Neural cell (in vitro differentiated cells): ENCODE measurements at regions not wholly inside any gene's neighbourhood (a gene's known extent, or its start where the extent isn't known, plus 50 kb on each side); places are given as distances from the start of the nearest gene placed in this dataset.

Source experiments
- H2AFZ ChIP-seq: fragments of 200-600, 300-800 bp; sonication (generic), shearing (Covaris generic); 2 replicates; pipeline ENCODE4 v1.6.0; 2014; ENCODE audit warnings: low read depth, mild to moderate bottlenecking, antibody characterized with exemption, low read length, moderate library complexity
- H3F3A ChIP-seq: fragments of 200-600 bp; shearing (Covaris generic); 2 replicates; pipeline ENCODE4 v1.6.1; 2016; ENCODE audit warnings: mild to moderate bottlenecking, moderate library complexity, mixed read lengths, antibody characterized with exemption, low read length; ENCODE audit not compliant: insufficient read depth, poor library complexity, severe bottlenecking
- H3K27ac ChIP-seq: fragments of 200-600, 300-800 bp; sonication (generic), shearing (Covaris generic); 2 replicates; pipeline ENCODE4 v1.5.1; 2014; ENCODE audit warnings: mild to moderate bottlenecking, low read length, moderate library complexity
- H3K27me3 ChIP-seq: fragments of 300-800, 200-600 bp; sonication (generic), shearing (Covaris generic); 2 replicates; pipeline ENCODE4 v1.6.0; 2014; ENCODE audit warnings: mild to moderate bottlenecking, low read depth, low read length, moderate library complexity; ENCODE audit not compliant: insufficient read depth
- H3K36me3 ChIP-seq: fragments of 300-800, 200-600 bp; sonication (generic), shearing (Covaris generic); 2 replicates; pipeline ENCODE4 v1.5.1; 2014; ENCODE audit warnings: mild to moderate bottlenecking, antibody characterized with exemption, low read length, moderate library complexity; ENCODE audit not compliant: insufficient read depth
- H3K4me2 ChIP-seq: fragments of 300-800, 200-600 bp; sonication (generic), shearing (Covaris generic); 2 replicates; pipeline ENCODE4 v1.6.0; 2014; ENCODE audit warnings: mild to moderate bottlenecking, low read length
- H3K4me3 ChIP-seq: fragments of 300-800, 200-600 bp; sonication (generic), shearing (Covaris generic); 2 replicates; pipeline ENCODE4 v1.5.1; 2014; ENCODE audit warnings: mild to moderate bottlenecking, low read length, moderate library complexity
- H3K79me2 ChIP-seq: fragments of 200-600 bp; shearing (Covaris generic); replicated peaks from 2 replicates; pipeline ENCODE4 v1.6.0; 2014; ENCODE audit warnings: mild to moderate bottlenecking, low read length, moderate library complexity; ENCODE audit not compliant: insufficient read depth
- H3K9ac ChIP-seq: fragments of 300-800, 200-600 bp; sonication (generic), shearing (Covaris generic); 2 replicates; pipeline ENCODE4 v1.6.1; 2016; ENCODE audit warnings: mild to moderate bottlenecking, low read length, mixed read lengths
- H3K9me2 ChIP-seq: fragments of 200-600 bp; shearing (Covaris generic); 2 replicates; pipeline ENCODE4 v1.6.1; 2016; ENCODE audit warnings: mild to moderate bottlenecking, low read length, mixed read lengths; ENCODE audit not compliant: insufficient read depth
- H3K9me3 ChIP-seq: fragments of 200-600, 300-800 bp; sonication (generic), shearing (Covaris generic); 2 replicates; pipeline ENCODE4 v1.6.1; 2016; ENCODE audit warnings: mild to moderate bottlenecking, mixed run types, low read length, moderate library complexity, mixed read lengths
- H4K20me1 ChIP-seq: fragments of 200-600 bp; shearing (Covaris generic); 2 replicates; pipeline ENCODE4 v1.6.1; 2016; ENCODE audit warnings: mild to moderate bottlenecking, mixed run types; ENCODE audit not compliant: insufficient read depth
- CTCF ChIP-seq: fragments of 450-650 bp; IDR thresholded peaks from 2 replicates; pipeline ENCODE4 v1.5.1; 2014; ENCODE audit warnings: antibody characterized with exemption, mild to moderate bottlenecking, moderate library complexity; ENCODE audit not compliant: poor library complexity, severe bottlenecking
- EP300 ChIP-seq: fragments of 450-650 bp; conservative IDR thresholded peaks from 2 replicates; pipeline ENCODE4 v1.6.1; 2014; ENCODE audit warnings: antibody characterized with exemption, mild to moderate bottlenecking, moderate library complexity; ENCODE audit not compliant: poor library complexity, severe bottlenecking
- EZH2 ChIP-seq: fragments of 200-600, 300-800 bp; shearing (Covaris generic), sonication (generic); IDR thresholded peaks from 2 replicates; pipeline ENCODE4 v1.6.1; 2014; ENCODE audit warnings: antibody characterized with exemption, low read length, borderline replicate concordance, mild to moderate bottlenecking; ENCODE audit not compliant: insufficient read depth, poor library complexity, severe bottlenecking
- MXI1 ChIP-seq: fragments of 450-650 bp; conservative IDR thresholded peaks from 2 replicates; pipeline ENCODE4 v1.6.1; 2014; ENCODE audit warnings: antibody characterized with exemption, mild to moderate bottlenecking; ENCODE audit not compliant: poor library complexity, severe bottlenecking
- POLR2AphosphoS5 ChIP-seq: IDR thresholded peaks from 2 replicates; pipeline ENCODE4 v1.6.1; 2012
- RAD21 ChIP-seq: fragments of 450-650 bp; conservative IDR thresholded peaks from 2 replicates; pipeline ENCODE4 v1.6.1; 2014; ENCODE audit warnings: antibody characterized with exemption, mild to moderate bottlenecking, moderate library complexity
- REST ChIP-seq: IDR thresholded peaks from 2 replicates; pipeline ENCODE4 v1.6.1; 2012; ENCODE audit warnings: borderline replicate concordance
- SMC3 ChIP-seq: fragments of 450-650 bp; conservative IDR thresholded peaks from 2 replicates; pipeline ENCODE4 v1.6.1; 2014; ENCODE audit warnings: antibody characterized with exemption, mild to moderate bottlenecking, moderate library complexity; ENCODE audit not compliant: poor library complexity
- TAF1 ChIP-seq: IDR thresholded peaks from 2 replicates; pipeline ENCODE4 v1.6.1; 2012; ENCODE audit warnings: low read depth

DNA sequence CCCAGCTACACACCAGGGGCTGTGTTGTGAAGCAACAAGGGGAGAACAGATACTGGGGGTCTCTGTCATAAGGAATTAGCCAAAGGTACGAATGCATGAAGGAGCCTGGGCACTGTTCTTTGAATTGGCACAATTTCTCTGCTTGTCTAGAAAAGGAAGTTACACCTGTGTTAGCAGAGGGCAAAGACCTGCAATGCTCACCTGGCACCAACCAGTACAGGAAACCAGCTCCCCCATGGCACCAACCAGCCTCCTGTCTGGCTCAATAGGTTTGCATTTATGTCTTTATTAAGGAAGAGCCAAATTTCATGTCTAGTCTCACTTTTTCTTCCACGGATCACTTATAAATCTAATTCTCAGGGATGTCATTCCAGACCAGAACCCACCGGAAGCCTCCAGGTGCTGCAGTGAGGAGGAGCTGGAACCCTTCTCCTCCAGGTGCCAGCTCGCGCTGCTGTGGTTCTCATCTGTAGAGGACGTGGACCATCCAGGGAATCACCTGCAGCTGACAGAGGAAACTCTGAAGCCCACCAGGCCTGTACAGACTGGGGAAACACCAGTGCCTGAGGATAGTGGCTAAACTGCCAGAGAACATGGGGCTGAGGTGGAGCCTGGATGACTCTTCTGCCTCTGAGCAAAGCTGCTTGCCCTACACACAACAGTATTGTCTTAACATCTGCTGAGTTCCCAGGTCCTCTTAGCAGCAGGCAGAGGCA, 113.4 kb upstream of the TRIM2 start:
- H3K9me3 ChIP-seq = no peaks in the 10 kb centered on the region
- H3K27me3 ChIP-seq = no peaks in the 10 kb centered on the region
- no peaks in the 10 kb centered on the region for H3F3A ChIP-seq
- no peaks in the 10 kb centered on the region for H3K9me2 ChIP-seq
- no peaks in the 10 kb centered on the region for H4K20me1 ChIP-seq
- H3K27ac ChIP-seq = no peak overlapping the region
- no peak overlapping the region for H3K9ac ChIP-seq
- no peak for TF ChIP-seq TAF1
- TF ChIP-seq REST = no peak
- no peak for TF ChIP-seq CTCF
- TF ChIP-seq MXI1 = no peak
- H2AFZ ChIP-seq = no peak overlapping the region
- H3K79me2 ChIP-seq = no peaks in the 10 kb centered on the region
- H3K36me3 ChIP-seq = no peaks in the 10 kb centered on the region
- H3K4me2 ChIP-seq = no peak overlapping the region
- H3K4me3 ChIP-seq = no peak overlapping the region

GRCh38 chr4:153093396-153093795, 110.8 kb upstream of the TRIM2 start:
- no peaks in the 10 kb centered on the region for H3K79me2 ChIP-seq
- H3K27ac ChIP-seq = no peak overlapping the region
- no peak overlapping the region for H3K9ac ChIP-seq
- H2AFZ ChIP-seq = no peak overlapping the region
- H3K27me3 ChIP-seq = no peaks in the 10 kb centered on the region
- H3K36me3 ChIP-seq = no peaks in the 10 kb centered on the region
- no peaks in the 10 kb centered on the region for H3K9me2 ChIP-seq
- no peaks in the 10 kb centered on the region for H4K20me1 ChIP-seq
- TF ChIP-seq EZH2 (no peak), RAD21 (no peak), MXI1 (no peak), POLR2AphosphoS5 (no peak), EP300 (no peak), SMC3 (no peak), TAF1 (no peak), REST (no peak), CTCF (no peak)
- H3K4me3 ChIP-seq = no peak overlapping the region
- no peak overlapping the region for H3K4me2 ChIP-seq
- H3K9me3 ChIP-seq = no peaks in the 10 kb centered on the region
- no peaks in the 10 kb centered on the region for H3F3A ChIP-seq
